NOMO-1 treated with DMSO at 0.1 percent for 48 hours (cell line): ENCODE measurements at regions not wholly inside any gene's neighbourhood (a gene's known extent, or its start where the extent isn't known, plus 50 kb on each side); places are given as distances from the start of the nearest gene placed in this dataset.
"Not testable (repeated sequence)": the region's sequence is repeated elsewhere in the genome, so short reads cannot be mapped to it uniquely, and the experiment has no call there.

ENCODE experiments used
- DNase-seq: peaks from one replicate; lab custom pipeline; 2025; ENCODE audit not compliant: unreplicated experiment; lab: John Stamatoyannopoulos, UW

DNA sequence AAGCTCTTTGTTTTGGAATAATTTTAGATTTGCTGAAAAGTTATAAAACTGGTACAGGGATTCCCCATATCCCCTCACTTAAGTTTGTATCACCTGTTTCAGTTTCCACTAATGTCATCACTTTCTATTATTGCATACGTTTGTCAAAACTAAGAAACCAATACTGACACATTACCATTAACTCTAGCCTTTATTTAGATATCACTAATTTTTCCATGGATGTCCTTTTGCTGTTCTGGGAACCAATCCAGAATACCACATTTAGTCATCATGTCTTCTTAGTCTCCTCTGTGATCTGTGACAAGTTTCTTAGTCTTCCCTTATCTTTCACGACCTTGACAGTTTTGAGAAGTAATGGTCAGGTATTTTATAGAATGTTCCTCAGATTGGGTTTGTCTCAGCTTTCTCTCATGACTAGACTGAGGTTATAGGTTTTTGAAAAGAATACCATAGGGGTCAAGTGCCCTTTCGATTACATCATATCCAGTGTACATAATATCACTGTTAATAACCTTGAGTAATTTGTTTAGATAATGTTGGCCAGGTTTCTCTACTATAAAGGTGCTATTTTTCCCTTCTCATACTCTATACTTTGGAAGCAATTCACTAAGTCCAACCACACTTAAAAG is 51.9 kb upstream of the NMUR2 start:
- DNase-seq = no peak

DNA sequence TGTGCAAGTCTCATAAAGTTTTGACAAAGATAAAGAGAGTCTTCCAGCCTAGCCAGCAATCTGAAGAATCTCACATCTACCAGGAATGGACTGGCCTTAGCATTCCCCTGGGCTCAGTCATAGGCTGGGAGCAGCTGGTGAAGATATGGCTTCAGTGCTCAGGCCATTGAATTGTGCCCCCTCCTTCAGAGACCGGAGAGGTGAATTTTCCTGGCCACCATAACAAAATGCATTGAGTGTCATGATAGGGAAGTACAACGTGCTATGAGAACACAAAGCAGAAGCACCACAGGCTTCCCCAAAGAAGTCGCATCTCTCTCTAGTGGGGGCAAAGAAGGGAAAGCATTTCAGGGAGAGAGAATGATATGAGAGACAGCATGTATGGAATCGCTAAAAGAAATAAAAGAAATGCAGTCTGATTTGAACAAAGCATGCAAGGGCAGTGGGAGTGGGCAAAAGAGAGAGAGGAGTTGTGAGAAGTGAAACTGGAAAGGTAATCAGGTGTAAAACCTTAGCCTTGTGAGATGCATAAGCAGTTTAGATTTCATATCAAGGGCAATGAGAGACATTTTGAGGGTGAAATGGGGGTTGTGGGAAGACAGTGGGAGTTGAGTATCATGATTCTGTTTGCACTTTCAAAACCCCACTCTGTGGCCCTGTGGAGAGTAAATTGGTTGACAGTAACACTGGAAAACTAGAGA is 57.1 kb upstream of the NMUR2 start:
- DNase-seq = no peak

DNA sequence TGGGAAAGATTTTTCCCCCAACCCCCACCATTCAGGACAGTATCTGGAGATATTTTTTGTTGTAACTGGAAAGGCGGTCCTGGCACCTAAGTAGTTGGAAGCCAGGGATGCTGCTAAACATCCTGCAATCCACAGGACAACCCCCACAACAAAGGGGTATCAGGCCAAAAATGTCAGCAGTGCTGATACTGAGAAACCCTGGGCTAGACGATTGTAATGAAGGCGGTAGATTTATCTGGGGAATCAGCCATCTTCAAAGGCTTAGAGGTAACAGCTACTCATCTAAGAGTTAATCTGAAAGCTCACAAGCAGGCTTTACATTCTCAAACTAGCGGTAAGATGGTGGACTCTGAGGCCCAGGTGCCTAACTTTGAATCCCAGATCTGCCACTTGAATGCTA is 59.0 kb upstream of the NMUR2 start:
- DNase-seq = no peak

DNA sequence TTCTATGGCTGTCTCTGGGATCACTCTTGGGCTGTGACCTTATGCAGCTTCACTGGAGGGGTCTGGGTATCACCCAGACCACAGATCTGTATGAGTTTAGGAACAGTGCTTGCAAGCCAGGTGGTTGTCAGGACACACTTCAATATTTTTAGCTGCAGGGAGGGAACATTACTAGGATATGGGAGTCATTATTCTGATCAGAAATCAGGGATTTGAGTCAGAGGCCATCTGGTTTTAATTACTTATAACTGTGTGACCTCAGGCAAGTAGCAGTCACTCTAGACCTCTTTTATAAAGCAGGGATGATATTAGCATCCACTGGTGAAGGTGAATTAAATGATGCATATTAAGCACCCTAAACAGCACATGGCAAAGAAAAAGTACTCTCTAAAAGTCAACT is 60.1 kb upstream of the NMUR2 start:
- no peak for DNase-seq

DNA sequence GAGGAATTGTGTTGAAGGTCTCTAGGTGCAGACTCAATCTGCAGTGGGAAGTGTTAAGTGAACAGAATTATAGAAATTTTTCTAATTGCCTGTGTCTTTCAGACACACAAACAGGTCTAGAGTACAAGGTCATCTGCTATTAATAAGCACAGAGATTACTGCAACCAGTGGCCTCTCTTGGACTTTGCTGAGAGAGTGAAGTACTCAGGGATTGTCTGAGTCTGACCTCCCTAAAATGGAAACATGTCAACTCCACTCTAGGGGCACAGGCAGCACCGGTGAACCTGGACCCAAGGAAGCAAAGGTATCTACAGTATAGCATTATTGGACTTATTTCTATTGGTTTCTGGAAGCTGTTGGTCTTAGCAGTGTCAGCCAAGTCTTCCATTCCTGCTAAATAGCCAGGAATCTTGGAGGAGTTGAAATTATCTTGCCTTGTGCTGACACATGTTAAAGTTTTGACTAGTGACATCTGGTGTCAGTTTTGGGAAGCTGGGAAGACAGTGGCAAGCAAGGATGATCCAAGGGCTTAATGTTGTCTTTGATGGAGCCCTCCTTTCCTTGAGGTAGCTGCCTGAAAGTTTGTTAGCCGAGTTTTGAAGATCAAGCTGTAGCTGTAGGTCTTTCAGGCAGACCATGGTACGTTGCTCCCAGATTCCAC is 61.1 kb upstream of the NMUR2 start:
- DNase-seq = no peak

DNA sequence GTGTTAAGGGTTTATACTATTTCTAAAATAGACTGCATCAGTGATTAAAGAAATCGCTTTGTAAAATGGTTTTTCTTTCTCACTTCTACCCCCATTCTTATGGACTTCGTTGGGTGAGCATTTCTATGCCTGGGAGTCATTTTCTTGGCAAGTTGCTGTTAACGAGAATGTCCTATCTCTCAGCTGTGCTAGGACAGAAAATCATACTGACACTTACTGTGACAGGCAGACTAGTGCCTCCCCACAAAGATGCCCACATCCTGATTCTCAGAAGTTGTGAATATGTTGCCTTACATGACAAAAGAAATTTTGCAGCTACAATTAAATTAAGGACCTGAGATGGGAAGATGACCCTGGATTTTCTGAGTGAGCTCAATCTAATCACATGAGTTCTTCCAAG is 65.1 kb upstream of the NMUR2 start:
- DNase-seq = no peak

DNA sequence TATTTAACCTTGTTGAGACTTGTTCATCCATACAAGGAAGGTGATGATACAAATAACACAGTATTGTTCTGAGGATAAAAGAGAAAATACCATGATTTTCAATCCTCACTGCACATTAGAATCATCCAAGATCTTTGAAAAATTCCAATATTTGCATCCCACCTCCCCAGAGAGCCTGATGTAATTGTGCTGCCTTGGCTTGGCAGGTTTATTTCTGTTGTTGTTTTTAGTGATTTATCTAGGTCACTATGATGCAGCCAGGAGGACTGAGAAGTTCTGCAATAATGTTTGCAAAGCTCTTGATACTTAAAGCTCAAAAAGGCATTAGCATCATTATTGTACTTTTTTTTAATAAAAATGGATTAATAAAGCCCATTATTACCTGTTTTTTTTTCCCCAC is 67.0 kb upstream of the NMUR2 start:
- DNase-seq = no peak

DNA sequence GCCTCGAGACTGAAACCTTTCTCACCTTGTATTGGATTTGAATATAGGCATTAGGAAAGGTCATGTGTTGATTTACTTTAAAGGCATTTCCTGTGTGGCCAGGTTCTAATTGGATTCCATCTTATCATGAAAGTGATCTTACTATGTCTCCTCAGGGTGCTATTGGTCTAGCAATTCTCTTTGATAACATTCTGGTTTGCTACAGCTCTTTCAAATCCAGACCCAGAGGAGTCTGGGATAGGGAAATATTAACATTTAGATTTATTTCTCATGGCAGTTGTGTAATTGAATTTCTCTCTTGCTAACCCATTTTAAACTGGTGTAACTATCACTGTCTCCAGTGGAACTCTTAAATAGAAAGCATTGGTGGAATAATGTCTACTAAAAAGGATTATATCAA is 69.9 kb upstream of the NMUR2 start:
- DNase-seq = no peak

DNA sequence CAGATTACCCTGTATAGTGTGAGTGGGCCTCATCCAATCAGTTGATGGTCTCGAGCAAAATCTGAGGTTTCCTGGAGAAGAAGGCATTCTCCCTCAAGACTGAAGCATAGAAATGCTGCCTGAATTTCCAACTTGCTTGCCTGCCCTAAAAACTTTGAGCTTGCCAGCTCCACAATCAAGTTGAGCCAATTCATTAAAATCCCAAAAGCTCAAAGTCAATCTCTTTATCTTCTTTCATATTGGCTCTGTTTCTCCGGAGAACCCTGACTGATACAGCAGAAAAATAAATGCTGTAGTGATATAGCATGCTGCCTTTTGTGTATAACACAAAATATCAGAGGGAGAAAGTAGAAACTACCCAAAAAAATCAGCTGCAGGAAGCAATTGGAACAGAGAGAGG is 72.5 kb upstream of the NMUR2 start:
- no peak for DNase-seq

DNA sequence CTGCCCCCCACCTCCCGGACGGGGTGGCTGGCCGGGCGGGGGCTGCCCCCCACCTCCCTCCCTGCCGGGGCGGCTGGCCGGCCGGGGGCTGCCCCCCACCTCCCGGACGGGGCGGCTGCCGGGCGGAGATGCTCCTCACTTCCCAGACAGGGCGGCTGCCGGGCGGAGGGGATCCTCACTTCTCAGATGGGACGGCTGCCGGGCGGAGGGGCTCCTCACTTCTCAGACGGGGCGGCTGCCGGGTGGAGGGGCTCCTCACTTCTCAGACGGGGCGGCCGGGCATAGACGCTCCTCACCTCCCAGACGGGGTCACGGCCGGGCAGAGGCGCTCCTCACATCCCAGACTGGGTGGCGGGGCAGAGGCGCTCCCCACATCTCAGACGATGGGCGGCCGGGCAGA is 74.8 kb upstream of the NMUR2 start:
- DNase-seq = not testable (repeated sequence)

DNA sequence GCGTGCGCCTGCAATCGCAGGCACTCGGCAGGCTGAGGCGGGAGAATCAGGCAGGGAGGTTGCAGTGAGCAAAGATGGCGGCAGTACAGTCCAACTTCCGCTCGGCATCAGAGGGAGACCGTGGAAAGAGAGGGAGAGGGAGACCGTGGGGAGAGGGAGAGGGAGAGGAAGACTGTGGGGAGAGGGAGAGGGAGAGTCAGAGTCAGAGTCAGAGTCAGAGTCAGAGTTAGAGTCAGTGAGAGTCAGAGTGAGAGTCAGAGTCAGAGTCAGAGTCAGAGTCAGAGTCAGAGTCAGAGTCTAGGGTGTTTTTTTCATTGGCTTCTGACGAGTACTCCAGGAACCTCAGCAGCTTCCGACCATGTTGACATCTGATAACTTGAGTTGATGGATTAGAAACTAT is 75.6 kb upstream of the NMUR2 start:
- DNase-seq = not testable (repeated sequence)

DNA sequence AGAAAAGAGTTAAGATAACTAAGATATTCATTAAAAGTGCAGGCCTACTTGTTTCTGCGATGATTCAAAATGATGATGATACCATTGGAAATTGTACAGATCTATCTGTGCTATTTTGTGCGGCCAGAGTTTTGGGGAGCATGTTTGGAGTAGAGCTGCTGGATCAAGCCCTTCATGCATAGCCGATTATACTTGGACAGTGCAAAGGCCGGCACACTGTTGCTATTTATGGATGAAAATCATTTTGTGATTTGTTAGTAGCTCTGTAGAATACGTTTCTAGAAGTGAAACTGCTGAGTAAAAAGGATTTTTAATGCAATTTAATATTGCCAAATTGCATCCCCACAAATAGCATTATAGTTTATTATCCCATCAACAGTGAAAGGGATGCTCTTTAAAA is 82.1 kb upstream of the NMUR2 start:
- no peak for DNase-seq

DNA sequence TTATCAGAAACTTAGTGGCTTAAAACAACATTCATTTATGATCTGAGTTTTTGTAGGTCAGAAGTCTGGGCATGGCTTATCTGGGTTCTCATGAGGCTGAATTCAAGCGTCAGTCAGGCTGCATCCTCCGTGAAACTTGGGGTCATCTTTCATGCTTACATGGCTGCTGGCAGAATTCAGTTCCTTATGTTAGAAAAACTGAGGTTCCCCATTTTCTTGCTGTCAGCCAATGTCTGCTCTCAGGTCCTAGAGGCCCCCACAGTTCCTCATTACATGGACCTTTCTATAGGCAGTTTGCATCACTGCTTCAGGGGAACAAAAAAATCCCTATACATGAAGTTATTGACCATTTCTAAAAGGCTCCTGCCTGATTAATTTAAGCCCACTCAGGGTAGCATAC is 83.8 kb upstream of the NMUR2 start:
- DNase-seq = peak; percentile 60

DNA sequence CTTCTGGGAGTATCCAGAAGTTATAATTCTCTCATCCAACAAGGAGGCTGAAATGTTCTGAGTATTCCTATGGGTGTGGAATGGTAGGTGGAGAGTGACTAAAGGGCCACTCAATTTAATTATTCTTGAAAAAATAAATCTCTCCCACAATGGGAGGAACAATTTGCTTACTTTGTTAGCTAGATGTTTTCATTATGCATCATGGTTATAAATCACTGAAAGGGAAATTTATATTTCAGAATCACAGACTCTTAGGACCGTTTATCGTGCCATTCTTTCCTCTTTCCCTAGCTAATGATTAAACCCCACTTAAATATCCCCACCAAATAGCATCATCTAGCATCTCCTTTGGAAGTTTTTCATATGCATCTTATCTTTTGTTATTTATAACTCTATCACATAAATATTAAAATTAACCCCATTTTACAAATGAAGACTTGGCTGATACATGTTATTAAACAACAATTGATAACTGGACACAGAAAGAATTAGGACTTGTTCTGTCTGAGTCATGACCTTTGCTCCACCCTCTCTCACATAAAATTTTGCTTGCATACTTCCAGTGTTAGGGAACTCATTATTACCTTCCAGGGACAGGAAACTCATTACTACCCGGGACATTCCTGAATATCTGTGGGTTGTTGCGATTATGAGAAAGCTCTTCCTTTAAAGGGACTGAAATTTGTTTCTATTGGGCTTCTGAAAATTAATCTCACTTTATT is 94.9 kb upstream of the NMUR2 start:
- DNase-seq = no peak

DNA sequence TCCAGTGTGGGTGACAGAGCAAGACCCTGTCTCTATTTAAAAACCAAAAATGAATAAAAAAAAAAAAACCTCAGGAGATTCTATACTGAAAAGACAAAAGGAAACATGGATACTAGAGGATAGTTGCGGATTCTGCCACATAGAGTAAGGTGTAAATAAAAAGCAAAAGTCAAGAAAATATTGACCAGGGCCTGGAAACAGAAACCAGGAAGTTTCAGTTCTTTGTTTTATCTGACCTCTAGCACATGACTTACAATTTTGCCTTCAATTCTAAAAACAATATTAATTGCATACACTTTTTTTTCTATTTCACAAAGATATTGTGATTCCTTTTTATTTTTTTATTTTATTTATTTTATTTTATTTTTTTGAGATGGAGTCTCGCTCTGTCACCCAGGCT is 96.2 kb upstream of the NMUR2 start:
- DNase-seq = no peak

DNA sequence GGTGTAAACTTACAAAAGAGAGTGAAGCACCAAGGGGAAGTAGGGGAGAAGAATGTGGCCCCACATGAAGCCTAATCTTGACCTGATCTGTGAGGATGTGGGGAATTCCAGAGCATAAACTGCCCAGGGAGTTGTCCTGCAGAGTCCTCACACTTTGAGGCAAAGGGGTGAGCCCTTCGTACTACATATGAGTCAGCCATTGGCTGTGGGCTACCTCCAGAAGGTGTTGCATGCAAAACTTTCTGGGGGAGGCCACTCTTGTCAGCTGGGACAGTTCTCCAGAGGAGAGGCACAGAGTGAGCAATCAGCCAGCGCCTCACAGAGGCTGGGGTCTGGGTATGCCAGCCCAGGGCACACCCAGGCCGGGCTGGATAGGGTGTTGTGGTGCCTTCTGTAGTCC is 98.1 kb upstream of the NMUR2 start:
- DNase-seq = no peak

DNA sequence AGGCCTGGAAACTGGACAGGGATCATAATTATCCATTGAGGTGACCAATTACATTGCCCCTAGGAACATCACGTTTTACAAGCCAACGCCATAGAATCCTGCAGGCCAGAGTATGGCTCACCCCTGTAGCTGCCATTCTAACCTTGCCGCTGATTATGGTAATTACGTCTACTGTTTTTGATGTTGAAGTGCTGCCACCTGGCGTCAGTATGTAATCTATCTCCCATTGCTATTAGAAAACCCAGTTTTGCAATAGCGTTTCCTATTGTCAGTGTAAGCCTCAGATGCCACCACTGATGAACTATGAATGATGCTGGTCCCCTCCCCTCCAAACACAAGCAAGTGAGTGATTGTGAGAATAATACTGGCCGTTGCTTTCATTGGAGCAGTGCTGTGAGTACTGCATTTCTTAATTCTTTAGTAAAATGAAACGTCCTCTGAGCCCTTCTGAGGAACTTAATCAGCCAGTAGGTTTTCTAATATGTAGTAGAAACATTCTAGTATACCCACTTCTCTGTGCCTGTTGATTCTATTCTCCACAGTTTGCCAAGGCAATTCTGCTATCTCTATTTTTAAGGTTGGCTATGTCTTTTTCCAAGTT is 100.5 kb upstream of the NMUR2 start:
- peak; percentile 68 for DNase-seq

DNA sequence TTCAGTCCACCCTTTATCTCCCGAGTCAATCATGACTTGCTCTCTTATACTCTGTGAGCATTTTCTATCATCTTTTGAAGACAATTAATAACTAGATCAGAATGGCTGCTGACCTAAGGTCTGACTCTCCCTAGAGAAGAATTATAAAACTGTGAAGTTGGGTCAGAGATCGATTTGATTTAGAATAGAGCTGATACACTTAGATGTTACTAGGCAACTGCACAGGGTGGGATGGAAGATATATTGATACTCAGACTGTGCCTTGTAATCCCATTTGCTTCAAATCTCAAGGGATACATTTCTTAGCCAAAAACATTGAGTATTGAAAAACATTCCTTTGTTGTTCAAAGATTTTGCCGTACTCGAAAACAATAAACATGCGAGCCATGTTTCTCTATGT is 106.0 kb upstream of the NMUR2 start:
- DNase-seq = no peak

DNA sequence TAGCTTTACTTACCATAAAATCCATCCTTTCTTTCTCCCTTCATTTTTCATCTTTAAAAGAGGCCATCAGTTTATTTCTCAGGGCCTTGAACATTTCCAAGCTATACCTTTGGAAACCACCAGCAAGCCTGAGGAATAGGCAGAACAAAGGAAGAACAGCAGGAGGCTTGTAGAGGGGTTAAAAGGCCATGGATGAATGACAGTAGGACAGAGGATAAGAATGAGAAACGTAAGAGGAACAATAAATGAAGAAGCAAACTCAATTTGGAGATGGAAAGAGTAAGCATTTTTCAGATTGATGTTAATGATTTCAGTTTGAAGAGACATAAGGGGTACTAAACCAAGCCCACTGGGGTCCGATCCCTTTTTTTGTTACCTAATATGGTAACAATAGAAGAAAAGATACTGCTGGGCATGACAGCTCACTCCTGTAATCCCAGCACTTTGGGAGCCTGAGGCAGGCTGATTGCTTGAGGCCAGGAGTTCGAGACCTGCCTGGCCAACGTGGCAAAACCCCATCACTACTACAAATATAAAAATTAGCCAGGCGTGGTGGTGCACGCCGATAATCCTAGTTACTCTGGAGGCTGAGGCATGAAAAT is 106.6 kb upstream of the NMUR2 start:
- no peak for DNase-seq

DNA sequence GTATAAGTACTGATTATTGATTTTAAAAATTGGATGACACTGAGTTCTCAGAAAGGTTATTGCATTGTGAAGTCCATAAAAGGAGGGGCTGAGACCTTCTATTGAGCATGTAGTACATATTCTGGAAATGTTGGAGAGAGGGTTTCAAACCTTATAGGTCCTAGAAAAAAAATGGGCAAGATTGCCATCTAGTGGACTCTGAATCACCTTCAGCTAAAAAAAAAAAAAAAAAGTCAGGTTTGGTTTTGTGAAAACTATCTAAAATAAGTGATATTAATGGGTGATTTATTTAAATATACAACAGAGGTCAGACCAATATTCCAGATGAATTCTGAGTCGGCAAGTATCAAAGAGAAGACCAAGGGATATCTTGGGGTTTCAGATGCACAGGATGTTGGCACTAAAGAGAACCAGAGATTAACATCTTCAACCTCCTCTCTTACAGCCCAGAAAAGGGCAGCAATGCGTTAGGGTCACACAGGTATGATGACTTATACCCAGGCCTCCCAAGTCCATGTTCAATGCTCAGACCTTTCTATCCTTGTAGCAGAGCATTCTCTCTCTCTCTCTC is 109.8 kb upstream of the NMUR2 start:
- peak; percentile 4 for DNase-seq

DNA sequence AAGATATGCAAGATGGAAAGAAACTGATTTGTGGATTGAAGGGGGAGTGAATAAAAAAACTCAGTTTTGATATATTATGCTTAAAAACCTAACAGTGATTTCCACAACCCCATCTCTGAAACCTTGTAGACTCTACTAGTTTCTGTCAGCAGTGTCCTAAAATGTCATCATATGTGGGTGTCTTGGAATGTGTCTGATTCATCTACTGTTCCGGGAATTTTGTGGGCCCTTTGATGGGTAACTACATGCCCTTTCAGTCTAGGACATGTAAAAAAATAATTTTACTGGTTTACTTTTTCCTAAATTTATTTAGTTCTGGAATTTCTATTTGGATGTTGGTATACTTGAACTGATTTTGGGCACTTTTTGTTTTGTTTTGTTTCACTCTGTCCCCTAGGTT is 118.9 kb upstream of the NMUR2 start:
- no peak for DNase-seq
